NCI-H345 (cell line): ENCODE measurements at regions not wholly inside any gene's neighbourhood (a gene's known extent, or its start where the extent isn't known, plus 50 kb on each side); places are given as distances from the start of the nearest gene placed in this dataset.
"Not testable (repeated sequence)": the region's sequence is repeated elsewhere in the genome, so short reads cannot be mapped to it uniquely, and the experiment has no call there.

Experiments used
- DNase-seq: peaks from one replicate; lab custom pipeline; 2025; lab: John Stamatoyannopoulos, UW

- no peak for DNase-seq
These were observed 83.8 kb upstream of the HNF1B start for GRCh38 chr17:37828651-37829124.

- no peak for DNase-seq
These were observed 83.2 kb upstream of the HNF1B start for GRCh38 chr17:37827905-37828650.

GRCh38 chr17:37826497-37827430 lies 81.9 kb upstream of the HNF1B start:
- peak; percentile 6 for DNase-seq

GRCh38 chr17:37825851-37826250 lies 81.0 kb upstream of the HNF1B start:
- DNase-seq, result no peak

- no peak for DNase-seq
These were observed 80.0 kb upstream of the HNF1B start for GRCh38 chr17:37824534-37825485.

GRCh38 chr17:37823996-37824395 lies 79.1 kb upstream of the HNF1B start:
- DNase-seq, result no peak

- no peak for DNase-seq
These were observed 76.3 kb upstream of the HNF1B start for GRCh38 chr17:37820995-37821713.

GRCh38 chr17:37820313-37820994 lies 75.6 kb upstream of the HNF1B start:
- DNase-seq, result no peak

- DNase-seq, result peak; percentile 72
These were observed 73.8 kb upstream of the HNF1B start for GRCh38 chr17:37818689-37819088.

- no peak for DNase-seq
These were observed 72.1 kb upstream of the HNF1B start for GRCh38 chr17:37816950-37817349.

- no peak for DNase-seq
These were observed 70.7 kb upstream of the HNF1B start for GRCh38 chr17:37815536-37815935.

- no peak for DNase-seq
These were observed 68.9 kb upstream of the HNF1B start for GRCh38 chr17:37813751-37814150.

GRCh38 chr17:37808846-37809245 lies 64.0 kb upstream of the HNF1B start:
- DNase-seq, result not testable (repeated sequence)

- no peak for DNase-seq
These were observed 58.0 kb upstream of the HNF1B start for GRCh38 chr17:37802712-37803416.

- no peak for DNase-seq
These were observed 57.3 kb upstream of the HNF1B start for GRCh38 chr17:37802061-37802595.

- no peak for DNase-seq
These were observed 56.3 kb upstream of the HNF1B start for GRCh38 chr17:37801171-37801570.

- DNase-seq, result no peak
These were observed 52.3 kb upstream of the HNF1B start for GRCh38 chr17:37797206-37797605.

- no peak for DNase-seq
These were observed 51.2 kb upstream of the HNF1B start for GRCh38 chr17:37796076-37796475.
